ENCODE measurements at regions not wholly inside any gene's neighbourhood (a gene's known extent, or its start where the extent isn't known, plus 50 kb on each side); places are given as distances from the start of the nearest gene placed in this dataset.

- TF ChIP-seq, protein P1, sequence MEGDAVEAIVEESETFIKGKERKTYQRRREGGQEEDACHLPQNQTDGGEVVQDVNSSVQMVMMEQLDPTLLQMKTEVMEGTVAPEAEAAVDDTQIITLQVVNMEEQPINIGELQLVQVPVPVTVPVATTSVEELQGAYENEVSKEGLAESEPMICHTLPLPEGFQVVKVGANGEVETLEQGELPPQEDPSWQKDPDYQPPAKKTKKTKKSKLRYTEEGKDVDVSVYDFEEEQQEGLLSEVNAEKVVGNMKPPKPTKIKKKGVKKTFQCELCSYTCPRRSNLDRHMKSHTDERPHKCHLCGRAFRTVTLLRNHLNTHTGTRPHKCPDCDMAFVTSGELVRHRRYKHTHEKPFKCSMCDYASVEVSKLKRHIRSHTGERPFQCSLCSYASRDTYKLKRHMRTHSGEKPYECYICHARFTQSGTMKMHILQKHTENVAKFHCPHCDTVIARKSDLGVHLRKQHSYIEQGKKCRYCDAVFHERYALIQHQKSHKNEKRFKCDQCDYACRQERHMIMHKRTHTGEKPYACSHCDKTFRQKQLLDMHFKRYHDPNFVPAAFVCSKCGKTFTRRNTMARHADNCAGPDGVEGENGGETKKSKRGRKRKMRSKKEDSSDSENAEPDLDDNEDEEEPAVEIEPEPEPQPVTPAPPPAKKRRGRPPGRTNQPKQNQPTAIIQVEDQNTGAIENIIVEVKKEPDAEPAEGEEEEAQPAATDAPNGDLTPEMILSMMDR (optimal IDR thresholded peaks at IDR 0.05 in 1 of 3, IDR thresholded peaks at IDR 0.05 in 1 of 3, conservative IDR thresholded peaks at IDR 0.05 in 1 of 3; ENCODE audit: extremely low read depth in 1 of 3, insufficient read depth in 2 of 3, low read length in 3 of 3), result no peak
- TF ChIP-seq EZH2 (IDR thresholded peaks at IDR 0.05; ENCODE audit: low read length), result no peak
These were observed 132.4 kb upstream of the PALS2 start for GRCh38 chr7:24440892-24441291.

All from keratinocyte (primary cell).